AG09309 (cell line): ENCODE measurements at regions not wholly inside any gene's neighbourhood (a gene's known extent, or its start where the extent isn't known, plus 50 kb on each side); places are given as distances from the start of the nearest gene placed in this dataset.

Source experiments
- DNase-seq: peaks from one replicate; pipeline ENCODE4 v3.0.0-alpha.2; 2010; ENCODE audit warnings: low read depth
- H3K4me3 ChIP-seq: 2 replicates; pipeline ENCODE4 v1.5.1; 2011; ENCODE audit warnings: mild to moderate bottlenecking, low read depth, low read length, moderate library complexity; ENCODE audit not compliant: control insufficient read depth
- TF ChIP-seq, protein P1 (sequence below): IDR thresholded peaks from 2 replicates; pipeline ENCODE4 v1.5.1; 2011; ENCODE audit warnings: mild to moderate bottlenecking, low read depth, low read length, inconsistent platforms; ENCODE audit not compliant: insufficient read depth, control insufficient read depth; ENCODE audit errors: missing control alignments

DNA sequence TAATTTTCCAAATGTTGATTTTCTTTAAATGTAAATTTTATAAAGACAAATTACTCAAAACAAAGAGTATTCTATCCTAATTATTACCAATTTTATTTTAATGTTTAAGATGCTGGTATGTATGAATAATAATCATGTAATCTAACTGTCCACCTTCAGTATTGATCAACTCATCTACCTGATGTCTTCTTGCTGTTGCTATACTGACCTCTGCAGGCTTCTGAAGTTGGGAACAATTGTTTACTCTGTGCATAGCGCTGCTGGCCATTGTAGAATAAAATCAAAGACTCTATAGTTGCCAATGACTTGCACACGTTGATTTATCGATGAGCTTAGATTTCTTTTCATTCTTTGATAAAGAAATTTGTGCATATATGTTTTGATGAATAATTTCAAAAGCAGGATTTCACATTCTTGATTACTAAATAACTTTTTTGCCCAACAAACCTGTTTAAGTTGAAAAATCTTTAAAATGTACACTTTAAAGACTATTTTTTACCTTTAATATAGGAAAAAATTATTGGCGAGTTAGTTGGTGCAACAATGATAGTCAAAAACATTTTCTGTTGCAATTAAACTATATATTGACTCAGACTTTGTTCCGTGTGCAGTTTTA lies 282.3 kb downstream of the TFEC start:
- TF ChIP-seq, protein P1, sequence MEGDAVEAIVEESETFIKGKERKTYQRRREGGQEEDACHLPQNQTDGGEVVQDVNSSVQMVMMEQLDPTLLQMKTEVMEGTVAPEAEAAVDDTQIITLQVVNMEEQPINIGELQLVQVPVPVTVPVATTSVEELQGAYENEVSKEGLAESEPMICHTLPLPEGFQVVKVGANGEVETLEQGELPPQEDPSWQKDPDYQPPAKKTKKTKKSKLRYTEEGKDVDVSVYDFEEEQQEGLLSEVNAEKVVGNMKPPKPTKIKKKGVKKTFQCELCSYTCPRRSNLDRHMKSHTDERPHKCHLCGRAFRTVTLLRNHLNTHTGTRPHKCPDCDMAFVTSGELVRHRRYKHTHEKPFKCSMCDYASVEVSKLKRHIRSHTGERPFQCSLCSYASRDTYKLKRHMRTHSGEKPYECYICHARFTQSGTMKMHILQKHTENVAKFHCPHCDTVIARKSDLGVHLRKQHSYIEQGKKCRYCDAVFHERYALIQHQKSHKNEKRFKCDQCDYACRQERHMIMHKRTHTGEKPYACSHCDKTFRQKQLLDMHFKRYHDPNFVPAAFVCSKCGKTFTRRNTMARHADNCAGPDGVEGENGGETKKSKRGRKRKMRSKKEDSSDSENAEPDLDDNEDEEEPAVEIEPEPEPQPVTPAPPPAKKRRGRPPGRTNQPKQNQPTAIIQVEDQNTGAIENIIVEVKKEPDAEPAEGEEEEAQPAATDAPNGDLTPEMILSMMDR = peak; percentile 56
- DNase-seq = no peak
- no peak overlapping the region for H3K4me3 ChIP-seq

DNA sequence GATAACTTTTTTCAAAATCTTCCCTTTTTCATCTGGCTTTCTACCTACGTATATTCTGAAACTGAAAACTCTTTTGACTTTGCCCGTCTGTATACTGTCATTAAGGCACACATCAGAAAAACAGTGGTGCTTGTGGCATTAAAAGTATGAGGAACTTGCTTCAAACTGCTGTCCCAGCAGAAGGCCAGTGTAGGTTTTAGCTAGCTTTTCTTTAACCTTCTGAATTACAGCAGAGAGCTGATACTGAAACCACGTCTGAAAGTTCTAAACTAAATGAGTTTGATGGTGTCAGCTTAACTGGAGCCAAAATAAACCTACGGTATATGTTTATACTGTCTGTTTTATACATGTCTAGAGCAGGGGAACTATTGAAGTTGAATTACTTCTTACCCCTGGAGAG lies 283.4 kb downstream of the TFEC start:
- TF ChIP-seq, protein P1 = no peak
- no peak overlapping the region for H3K4me3 ChIP-seq
- DNase-seq = no peak

- no peak for DNase-seq
- TF ChIP-seq, protein P1 = no peak
- H3K4me3 ChIP-seq = no peak overlapping the region
Measured at GRCh38 chr7:115740043-115740442, 290.5 kb downstream of the TFEC start.

GRCh38 chr7:115734641-115735040 lies 295.9 kb downstream of the TFEC start:
- H3K4me3 ChIP-seq = no peak overlapping the region
- TF ChIP-seq, protein P1 = no peak
- no peak for DNase-seq

DNA sequence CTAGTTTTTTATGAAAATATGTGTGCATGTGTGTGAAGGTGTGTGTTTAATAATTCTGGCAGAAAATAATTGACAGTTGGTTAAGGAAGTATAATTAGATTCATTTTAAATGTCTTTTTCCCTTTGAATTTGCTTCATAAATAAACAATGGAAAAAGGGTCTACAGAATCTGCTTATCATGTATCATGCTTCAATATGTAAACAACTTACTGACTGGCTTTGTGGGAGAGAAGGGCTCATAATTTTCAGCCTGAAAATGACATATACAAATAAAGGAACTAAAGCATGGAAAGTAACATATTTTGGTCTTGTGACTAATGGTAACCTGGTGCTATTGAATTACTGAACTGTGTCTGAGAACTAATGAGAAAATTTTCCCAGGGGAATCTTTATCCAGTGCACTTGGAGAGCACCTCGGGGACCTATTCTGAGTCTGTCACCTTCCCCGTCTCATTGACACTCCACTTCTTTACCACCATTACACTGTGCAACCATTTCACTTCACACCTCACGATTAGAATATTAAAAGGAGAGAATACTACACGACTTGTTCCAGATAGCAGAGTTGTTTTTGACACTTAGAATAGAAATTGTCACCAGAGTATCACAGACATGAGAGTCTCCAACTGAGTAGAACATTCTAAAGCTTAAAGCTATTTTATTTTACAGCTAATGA lies 298.6 kb downstream of the TFEC start:
- no peak overlapping the region for H3K4me3 ChIP-seq
- DNase-seq = no peak
- TF ChIP-seq, protein P1 = no peak

GRCh38 chr7:115728518-115728917 lies 302.0 kb downstream of the TFEC start:
- DNase-seq = no peak
- H3K4me3 ChIP-seq = no peak overlapping the region
- TF ChIP-seq, protein P1 = no peak
